GM20000 (cell line): ENCODE measurements at regions not wholly inside any gene's neighbourhood (a gene's known extent, or its start where the extent isn't known, plus 50 kb on each side); places are given as distances from the start of the nearest gene placed in this dataset.
"Not testable (repeated sequence)": the region's sequence is repeated elsewhere in the genome, so short reads cannot be mapped to it uniquely, and the experiment has no call there.

Experiments
- DNase-seq: peaks from one replicate; pipeline ENCODE4 v3.0.0; 2012; ENCODE audit warnings: low spot score
- TF ChIP-seq, protein P1 (sequence below): IDR thresholded peaks from 2 replicates; pipeline ENCODE4 v1.5.1; 2012; ENCODE audit warnings: mild to moderate bottlenecking, control low read depth; ENCODE audit errors: extremely low read depth, missing control alignments

DNA sequence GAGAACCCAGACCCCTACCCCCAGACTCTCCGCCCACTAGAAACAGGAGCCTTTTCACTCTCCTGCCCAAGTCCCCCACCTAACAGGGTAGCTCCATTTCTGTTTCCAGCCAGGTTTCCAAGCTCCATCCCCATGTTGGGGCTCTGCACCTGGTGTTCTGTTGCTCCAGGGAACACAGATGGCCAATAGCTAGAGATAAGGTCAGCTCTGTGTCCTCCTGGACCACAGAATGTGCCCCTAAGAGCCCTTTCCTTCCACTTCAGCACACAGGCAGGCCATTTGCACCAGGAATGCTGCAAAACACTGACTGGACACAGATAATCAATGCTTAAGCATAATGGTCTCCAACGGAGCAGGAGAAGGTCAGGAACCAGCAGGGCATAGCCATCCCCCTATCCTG is 159.4 kb downstream of the QRSL1 start:
- TF ChIP-seq, protein P1, sequence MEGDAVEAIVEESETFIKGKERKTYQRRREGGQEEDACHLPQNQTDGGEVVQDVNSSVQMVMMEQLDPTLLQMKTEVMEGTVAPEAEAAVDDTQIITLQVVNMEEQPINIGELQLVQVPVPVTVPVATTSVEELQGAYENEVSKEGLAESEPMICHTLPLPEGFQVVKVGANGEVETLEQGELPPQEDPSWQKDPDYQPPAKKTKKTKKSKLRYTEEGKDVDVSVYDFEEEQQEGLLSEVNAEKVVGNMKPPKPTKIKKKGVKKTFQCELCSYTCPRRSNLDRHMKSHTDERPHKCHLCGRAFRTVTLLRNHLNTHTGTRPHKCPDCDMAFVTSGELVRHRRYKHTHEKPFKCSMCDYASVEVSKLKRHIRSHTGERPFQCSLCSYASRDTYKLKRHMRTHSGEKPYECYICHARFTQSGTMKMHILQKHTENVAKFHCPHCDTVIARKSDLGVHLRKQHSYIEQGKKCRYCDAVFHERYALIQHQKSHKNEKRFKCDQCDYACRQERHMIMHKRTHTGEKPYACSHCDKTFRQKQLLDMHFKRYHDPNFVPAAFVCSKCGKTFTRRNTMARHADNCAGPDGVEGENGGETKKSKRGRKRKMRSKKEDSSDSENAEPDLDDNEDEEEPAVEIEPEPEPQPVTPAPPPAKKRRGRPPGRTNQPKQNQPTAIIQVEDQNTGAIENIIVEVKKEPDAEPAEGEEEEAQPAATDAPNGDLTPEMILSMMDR, result no peak
- DNase-seq, result no peak

DNA sequence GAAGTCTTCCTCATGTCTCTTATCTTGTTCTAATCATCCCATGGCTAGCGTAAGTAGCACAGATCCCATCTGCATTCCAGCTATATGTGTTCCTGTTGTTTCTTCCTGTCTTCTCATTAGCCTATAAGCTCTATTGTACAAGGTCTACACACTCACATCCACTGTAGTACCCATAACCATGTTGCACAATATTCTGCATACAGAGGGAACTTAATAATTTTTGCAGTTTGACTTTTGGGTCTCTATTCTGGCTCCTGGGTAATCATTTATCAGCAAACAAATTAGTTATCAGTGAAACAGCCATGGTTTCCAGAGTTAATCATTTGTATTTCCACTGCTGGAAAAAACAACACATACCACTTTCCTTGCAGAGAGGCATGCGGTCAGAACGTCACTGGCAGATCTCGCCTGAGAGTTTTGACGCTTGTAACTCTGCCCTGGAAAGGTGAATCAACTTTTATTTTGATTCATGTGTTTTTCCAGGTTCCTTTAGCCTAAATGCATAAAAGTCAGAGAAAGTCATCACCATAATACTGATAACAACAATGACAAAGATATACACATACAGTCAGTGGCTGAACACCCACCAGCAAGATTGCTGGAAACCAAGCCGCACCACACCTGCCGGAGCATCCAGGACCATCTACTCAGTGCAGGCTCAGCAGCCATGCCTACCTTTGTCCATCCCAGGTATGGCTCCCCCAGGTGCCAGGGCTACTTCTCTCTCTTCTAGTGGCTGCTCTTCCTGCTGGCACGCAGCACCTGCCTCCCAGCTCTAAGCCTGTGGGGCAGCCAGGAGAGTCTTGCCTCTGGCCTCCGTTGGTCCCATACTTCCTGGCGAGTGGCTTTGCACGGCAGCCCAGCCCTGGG is 158.2 kb downstream of the QRSL1 start:
- TF ChIP-seq, protein P1, result no peak
- no peak for DNase-seq

DNA sequence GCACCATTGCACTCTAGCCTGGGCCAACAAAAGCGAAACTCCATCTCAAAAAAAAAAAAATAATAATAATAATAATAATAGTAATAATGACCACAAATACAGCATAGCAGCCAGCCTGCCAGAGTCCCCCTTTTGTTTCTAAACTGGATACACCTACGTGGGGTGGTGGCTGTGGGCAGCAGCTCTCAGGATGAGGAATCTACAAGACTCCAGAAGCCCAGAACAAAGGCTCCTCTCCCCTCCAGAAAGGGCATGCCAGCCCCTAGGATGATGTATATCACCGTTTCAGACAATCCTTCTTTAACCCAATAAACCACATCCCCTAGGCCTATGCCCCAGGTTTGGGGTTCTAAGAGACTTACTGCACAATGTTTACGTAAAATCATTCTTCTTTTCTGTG is 155.9 kb downstream of the QRSL1 start:
- TF ChIP-seq, protein P1, result no peak
- no peak for DNase-seq

DNA sequence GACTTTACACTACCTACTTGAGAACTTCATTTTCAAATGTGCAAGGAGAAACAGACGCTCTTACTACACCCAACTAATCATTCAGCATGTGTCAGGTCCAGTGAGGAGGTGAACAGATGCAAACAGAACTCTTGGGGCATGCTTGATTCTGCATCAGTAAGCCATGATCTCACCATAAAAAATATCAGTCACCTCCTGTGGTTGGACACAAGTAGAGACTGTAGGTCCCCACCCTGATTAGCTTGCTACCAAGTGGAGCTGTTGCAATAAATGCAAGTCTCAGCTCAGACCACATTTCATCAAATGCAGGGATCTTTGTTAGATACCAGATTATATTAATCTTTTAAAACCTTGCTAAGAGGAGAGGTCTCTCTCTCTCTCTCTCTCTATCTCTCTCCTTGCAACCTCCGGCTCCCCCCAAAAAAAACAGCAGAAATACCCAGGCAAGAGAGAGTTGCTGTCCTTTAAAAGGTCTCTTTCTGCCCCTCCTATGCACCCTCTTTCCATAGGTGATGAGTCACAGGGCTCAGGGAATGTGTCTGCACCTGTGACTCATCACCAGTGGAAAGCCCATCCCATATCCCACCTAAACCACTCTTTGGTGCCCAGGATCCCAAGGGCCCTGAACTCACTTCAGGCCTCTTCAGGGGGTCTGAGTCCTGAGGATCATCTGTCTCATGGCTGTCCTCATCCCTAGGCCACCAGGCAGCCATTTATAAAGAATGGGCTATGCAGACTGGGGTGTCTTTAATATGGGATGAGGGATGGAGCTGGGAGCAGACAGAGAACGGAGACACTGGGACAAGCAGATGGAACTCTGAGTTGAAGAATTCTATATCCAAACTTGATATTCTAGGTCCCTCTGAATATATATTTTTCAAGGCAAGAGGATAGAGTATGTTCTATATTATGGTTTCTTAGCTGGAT is 154.5 kb downstream of the QRSL1 start:
- TF ChIP-seq, protein P1, result no peak
- no peak for DNase-seq

DNA sequence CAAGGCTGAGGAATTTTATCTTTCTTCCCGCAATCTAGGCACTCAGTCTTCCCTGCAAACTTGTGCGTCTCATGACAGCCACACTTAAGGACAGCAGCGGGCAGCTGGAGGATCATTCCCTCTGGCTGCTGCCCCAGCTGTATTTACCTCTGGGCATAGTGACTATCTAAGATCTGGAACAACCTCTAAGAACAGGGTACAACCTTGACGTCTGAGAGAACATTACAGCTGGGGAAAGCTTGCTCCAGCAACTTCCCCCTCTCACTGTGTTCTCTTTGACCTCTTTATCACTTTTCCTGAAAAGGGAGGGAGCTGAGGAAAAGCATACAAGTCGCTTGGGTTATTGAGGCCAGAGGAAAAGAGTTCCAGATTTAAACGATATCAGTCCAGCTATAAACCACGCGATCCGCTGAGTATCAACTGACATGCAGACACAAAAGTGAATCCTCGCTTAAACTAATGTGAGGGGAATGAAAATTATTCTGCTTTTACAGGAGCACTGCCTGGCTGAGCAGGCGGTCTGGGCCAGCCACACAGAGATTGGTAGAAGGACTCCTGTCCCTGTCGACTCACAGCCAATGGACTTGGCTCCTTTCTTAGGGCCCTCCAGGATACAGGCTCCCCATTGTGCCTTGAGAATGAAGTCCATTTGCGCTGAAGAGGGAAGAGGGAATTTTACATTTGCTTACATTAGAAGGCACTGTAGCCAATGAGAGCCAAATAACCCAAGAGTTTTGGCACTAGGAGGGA is 153.3 kb downstream of the QRSL1 start:
- DNase-seq, result no peak
- TF ChIP-seq, protein P1, result no peak

DNA sequence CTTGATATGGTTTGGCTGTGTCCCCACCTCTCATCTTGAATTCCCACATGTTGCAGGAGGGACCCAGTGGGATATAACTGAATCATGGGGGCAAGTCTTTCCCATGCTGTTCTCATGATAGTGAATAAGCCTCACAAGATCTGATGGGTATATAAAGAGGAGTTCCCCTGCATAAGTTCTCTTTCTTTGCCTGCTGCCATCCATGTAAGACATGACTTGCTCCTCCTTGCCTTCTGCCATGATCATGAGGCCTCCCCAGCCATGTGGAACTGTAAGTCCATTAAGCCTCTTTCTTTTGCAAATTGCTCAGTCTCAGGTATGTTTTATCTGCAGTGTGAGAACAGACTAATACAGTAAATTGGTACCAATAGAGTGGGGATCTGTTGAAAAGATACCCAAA is 150.2 kb downstream of the QRSL1 start:
- DNase-seq, result not testable (repeated sequence)

DNA sequence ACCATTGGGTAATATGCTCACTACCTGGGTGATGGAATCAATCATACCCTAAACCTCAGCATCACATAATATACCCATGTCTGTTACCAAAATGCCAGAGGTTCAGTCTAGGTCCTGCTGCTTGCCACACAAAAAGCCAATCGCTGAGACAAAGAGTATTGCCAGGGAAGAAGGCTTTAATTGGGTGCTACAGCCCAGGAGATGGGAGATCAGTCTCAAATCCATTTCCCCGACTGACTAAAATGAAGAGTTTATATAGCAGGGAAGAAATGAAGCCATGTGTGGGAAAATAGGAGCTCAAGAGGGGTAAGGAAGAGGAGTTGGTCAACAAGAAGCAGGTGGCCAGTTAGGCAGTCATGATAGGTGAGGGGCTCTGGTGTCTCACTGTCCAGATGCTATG is 149.6 kb downstream of the QRSL1 start:
- no peak for DNase-seq
- TF ChIP-seq, protein P1, result no peak
